ENCODE measurements at regions not wholly inside any gene's neighbourhood (a gene's known extent, or its start where the extent isn't known, plus 50 kb on each side); places are given as distances from the start of the nearest gene placed in this dataset.

DNA sequence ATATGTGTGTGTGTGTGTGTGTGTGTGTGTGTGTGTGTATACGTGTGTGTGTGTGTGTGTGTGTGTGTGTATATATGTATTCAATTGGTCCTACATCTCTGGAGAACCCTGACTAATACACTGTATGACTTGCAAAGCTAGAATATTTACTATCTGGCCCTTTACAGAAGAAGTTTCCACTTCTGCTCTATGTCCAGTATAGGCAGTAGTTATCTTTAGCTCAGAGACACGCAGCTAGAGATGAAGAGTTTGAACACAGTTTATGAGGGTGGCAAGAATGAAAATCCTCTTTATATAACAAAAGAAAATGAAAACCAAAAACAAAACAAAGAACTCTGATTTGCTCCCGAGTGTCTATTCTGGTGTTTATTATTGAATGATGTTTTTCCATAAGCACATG lies 201.2 kb downstream of the ASB1 start:
- POLR2A ChIA-PET, result no interaction called here
- Histone ChIP-seq H3K27ac (ENCODE audit: low read depth in 2 of 2, low read length in 1 of 2) (no peak overlapping the region), H4K20me1 (ENCODE audit: insufficient read depth) (no peaks in the 10 kb centered on the region), H3K4me2 (no peak overlapping the region), H2AFZ (ENCODE audit: low read depth) (no peak overlapping the region), H3K27me3 (ENCODE audit: insufficient read depth) (no peaks in the 10 kb centered on the region), H3F3A (replicated peaks; ENCODE audit: insufficient read depth) (no peaks in the 10 kb centered on the region), H3K9me2 (no peaks in the 10 kb centered on the region), H3K4me1 (ENCODE audit: control insufficient read depth in 1 of 2, insufficient read depth in 2 of 2, low read depth in 1 of 2, low read length in 1 of 2) (peaks cover 0 to 3% of the 10 kb centered on the region in 2 experiments; a peak in 1 of 4 replicates), H3K9ac (no peak overlapping the region), H3K36me3 (replicated peaks in 1 of 2; ENCODE audit: control insufficient read depth in 1 of 2, insufficient read depth in 2 of 2, low read length in 1 of 2) (no peaks in the 10 kb centered on the region), H3K4me3 (ENCODE audit: low read depth in 2 of 2, low read length in 1 of 2) (no peak overlapping the region), H3K9me3 (no peaks in the 10 kb centered on the region), H3K79me2 (ENCODE audit: insufficient read depth) (no peaks in the 10 kb centered on the region)
- no peak for TF ChIP-seq SIN3A (IDR thresholded peaks at IDR 0.05; ENCODE audit: borderline replicate concordance, low read depth, low read length)
- no peak for TF ChIP-seq EP300 (IDR thresholded peaks at IDR 0.05; ENCODE audit: borderline replicate concordance in 1 of 2, low read depth in 1 of 2, low read length in 1 of 2)
- no peak for TF ChIP-seq FOXJ3 (CRISPR knock-in tag; IDR thresholded peaks at IDR 0.05)
- TF ChIP-seq JUND (IDR thresholded peaks at IDR 0.05), result no peak
- no peak for TF ChIP-seq GABPA (IDR thresholded peaks at IDR 0.05; ENCODE audit: low read depth)
- TF ChIP-seq, protein P1, sequence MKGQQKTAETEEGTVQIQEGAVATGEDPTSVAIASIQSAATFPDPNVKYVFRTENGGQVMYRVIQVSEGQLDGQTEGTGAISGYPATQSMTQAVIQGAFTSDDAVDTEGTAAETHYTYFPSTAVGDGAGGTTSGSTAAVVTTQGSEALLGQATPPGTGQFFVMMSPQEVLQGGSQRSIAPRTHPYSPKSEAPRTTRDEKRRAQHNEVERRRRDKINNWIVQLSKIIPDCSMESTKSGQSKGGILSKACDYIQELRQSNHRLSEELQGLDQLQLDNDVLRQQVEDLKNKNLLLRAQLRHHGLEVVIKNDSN (IDR thresholded peaks at IDR 0.05; ENCODE audit: borderline replicate concordance, low read depth), result no peak
- DNase-seq, result no peak
- 46% methylated on average over 3 of the region's 3 CpGs for WGBS (ENCODE audit: low lambda C conversion rate)
- CTCF ChIA-PET, result interaction anchor here (1.3 kb wide), 1 partner anchor 57 kb away, joined by 3 read pairs; no protein-coding TSS in a partner anchor

DNA sequence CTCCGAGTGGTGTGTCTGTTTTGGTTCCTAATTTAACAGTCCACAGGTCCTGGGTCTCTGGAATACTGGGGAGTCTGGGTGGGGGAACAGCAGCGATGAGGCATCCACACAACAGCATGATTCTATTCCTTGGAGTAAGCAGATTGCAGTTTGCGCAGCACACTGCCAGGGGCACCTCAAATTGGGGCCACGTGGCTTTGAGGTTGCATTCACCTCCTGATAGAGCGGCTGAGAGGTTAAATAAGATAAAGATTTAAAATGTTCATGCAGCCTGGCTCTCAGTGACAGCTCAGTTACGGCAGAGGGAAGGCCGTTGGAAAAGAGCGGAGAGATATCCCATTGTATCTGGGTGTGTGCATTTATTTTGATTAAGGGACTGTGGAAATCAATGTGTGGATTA lies 202.3 kb downstream of the ASB1 start:
- no peaks in the 10 kb centered on the region for H3K9me2 ChIP-seq
- no peaks in the 10 kb centered on the region for H3K36me3 ChIP-seq (replicated peaks in 1 of 2; ENCODE audit: control insufficient read depth in 1 of 2, insufficient read depth in 2 of 2, low read length in 1 of 2)
- no peaks in the 10 kb centered on the region for H3K27me3 ChIP-seq (ENCODE audit: insufficient read depth)
- CTCF ChIA-PET, result interaction anchor here (1.3 to 1.7 kb wide), 2 partner anchors 59 to 156 kb away, joined by 3 to 5 read pairs; no protein-coding TSS in a partner anchor
- no peak overlapping the region for H3K4me3 ChIP-seq (ENCODE audit: low read depth in 2 of 2, low read length in 1 of 2)
- no peak overlapping the region for H3K4me2 ChIP-seq
- no peak overlapping the region for H3K27ac ChIP-seq (ENCODE audit: low read depth in 2 of 2, low read length in 1 of 2)
- POLR2A ChIA-PET, result no interaction called here
- 63% methylated on average over 8 of the region's 8 CpGs for WGBS (ENCODE audit: low lambda C conversion rate)
- DNase-seq, result no peak
- TF ChIP-seq GATA2 (CRISPR knock-in tag; IDR thresholded peaks at IDR 0.05) (peak; percentile 41), MXI1 (IDR thresholded peaks at IDR 0.05; ENCODE audit: low read depth, low read length) (peak; percentile 34; the same call in 1 of the 2 replicates)
- TF ChIP-seq, protein P2, sequence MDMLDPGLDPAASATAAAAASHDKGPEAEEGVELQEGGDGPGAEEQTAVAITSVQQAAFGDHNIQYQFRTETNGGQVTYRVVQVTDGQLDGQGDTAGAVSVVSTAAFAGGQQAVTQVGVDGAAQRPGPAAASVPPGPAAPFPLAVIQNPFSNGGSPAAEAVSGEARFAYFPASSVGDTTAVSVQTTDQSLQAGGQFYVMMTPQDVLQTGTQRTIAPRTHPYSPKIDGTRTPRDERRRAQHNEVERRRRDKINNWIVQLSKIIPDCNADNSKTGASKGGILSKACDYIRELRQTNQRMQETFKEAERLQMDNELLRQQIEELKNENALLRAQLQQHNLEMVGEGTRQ (IDR thresholded peaks at IDR 0.05; ENCODE audit: borderline replicate concordance, low read depth, low read length), result no peak
- H3K79me2 ChIP-seq (ENCODE audit: insufficient read depth), result no peaks in the 10 kb centered on the region
- H2AFZ ChIP-seq (ENCODE audit: low read depth), result no peak overlapping the region
- H3K4me1 ChIP-seq (ENCODE audit: control insufficient read depth in 1 of 2, insufficient read depth in 2 of 2, low read depth in 1 of 2, low read length in 1 of 2), result peaks cover 0 to 3% of the 10 kb centered on the region in 2 experiments; a peak in 1 of 4 replicates
- H4K20me1 ChIP-seq (ENCODE audit: insufficient read depth), result no peaks in the 10 kb centered on the region
- H3K9ac ChIP-seq, result no peak overlapping the region
- no peaks in the 10 kb centered on the region for H3F3A ChIP-seq (replicated peaks; ENCODE audit: insufficient read depth)
- no peaks in the 10 kb centered on the region for H3K9me3 ChIP-seq

DNA sequence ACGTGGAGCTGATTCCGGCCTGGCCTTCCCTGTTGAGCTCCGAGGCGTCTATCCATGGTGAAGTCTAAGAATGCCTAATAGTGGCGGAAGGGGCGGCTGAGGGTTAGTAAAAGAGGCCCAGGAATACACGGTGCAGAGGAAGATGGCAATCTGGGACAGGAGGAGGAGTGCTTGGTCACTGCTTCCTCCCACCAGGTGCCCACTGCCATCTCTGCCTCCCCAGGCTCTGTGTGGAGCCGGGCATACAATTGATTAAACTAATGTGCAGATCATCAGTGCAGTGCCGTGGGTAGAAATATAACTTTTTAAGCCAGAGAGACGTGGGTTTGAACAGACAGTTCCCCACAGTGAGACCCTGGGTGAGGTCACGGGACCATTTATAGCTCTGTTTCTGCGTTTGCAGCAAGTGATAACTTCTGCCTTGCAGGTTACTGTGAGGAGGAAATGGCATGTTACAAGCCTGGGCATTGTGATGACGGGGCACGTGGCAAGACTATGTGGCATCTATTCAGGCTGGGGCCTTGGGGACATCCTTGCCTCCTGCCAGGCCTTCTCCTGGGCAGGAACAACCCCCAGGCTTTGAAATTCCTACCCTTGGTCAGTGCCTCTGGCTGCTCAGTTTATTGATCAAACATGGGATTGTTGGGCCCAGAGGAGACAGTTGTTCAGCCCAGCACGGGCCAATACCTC lies 204.9 kb downstream of the ASB1 start:
- WGBS (ENCODE audit: low lambda C conversion rate), result 85% methylated on average over 15 of the region's 15 CpGs
- CTCF ChIA-PET, result no interaction called here

More for the DNA sequence above, 204.9 kb downstream of the ASB1 start:
- H3K4me2 ChIP-seq, result no peak overlapping the region
- H3K79me2 ChIP-seq (ENCODE audit: insufficient read depth), result no peaks in the 10 kb centered on the region
- no peaks in the 10 kb centered on the region for H3K36me3 ChIP-seq (replicated peaks in 1 of 2; ENCODE audit: control insufficient read depth in 1 of 2, insufficient read depth in 2 of 2, low read length in 1 of 2)
- H3K9me3 ChIP-seq, result no peaks in the 10 kb centered on the region
- TF ChIP-seq ELF1 (IDR thresholded peaks at IDR 0.05), result no peak
- no peak for TF ChIP-seq MXI1 (IDR thresholded peaks at IDR 0.05; ENCODE audit: low read depth, low read length)
- TF ChIP-seq FOXJ3 (CRISPR knock-in tag; IDR thresholded peaks at IDR 0.05), result no peak
- TF ChIP-seq CHD2 (IDR thresholded peaks at IDR 0.05; ENCODE audit: low read length, partially characterized antibody), result no peak
- H3K9me2 ChIP-seq, result no peaks in the 10 kb centered on the region
- no peaks in the 10 kb centered on the region for H4K20me1 ChIP-seq (ENCODE audit: insufficient read depth)
- H3F3A ChIP-seq (replicated peaks; ENCODE audit: insufficient read depth), result no peaks in the 10 kb centered on the region
- no peak overlapping the region for H3K4me3 ChIP-seq (ENCODE audit: low read depth in 2 of 2, low read length in 1 of 2)
- no peak for DNase-seq
- no peak overlapping the region for H3K27ac ChIP-seq (ENCODE audit: low read depth in 2 of 2, low read length in 1 of 2)
- no peak overlapping the region for H3K9ac ChIP-seq
- no peaks in the 10 kb centered on the region for H3K27me3 ChIP-seq (ENCODE audit: insufficient read depth)
- peaks cover 8 to 14% of the 10 kb centered on the region in 2 experiments; a peak in 3 of 4 replicates for H3K4me1 ChIP-seq (ENCODE audit: control insufficient read depth in 1 of 2, insufficient read depth in 2 of 2, low read depth in 1 of 2, low read length in 1 of 2)
- POLR2A ChIA-PET, result no interaction called here
- H2AFZ ChIP-seq (ENCODE audit: low read depth), result no peak overlapping the region

All from SK-N-SH (cell line).